ENCODE measurements at regions not wholly inside any gene's neighbourhood (a gene's known extent, or its start where the extent isn't known, plus 50 kb on each side); places are given as distances from the start of the nearest gene placed in this dataset.

DNA sequence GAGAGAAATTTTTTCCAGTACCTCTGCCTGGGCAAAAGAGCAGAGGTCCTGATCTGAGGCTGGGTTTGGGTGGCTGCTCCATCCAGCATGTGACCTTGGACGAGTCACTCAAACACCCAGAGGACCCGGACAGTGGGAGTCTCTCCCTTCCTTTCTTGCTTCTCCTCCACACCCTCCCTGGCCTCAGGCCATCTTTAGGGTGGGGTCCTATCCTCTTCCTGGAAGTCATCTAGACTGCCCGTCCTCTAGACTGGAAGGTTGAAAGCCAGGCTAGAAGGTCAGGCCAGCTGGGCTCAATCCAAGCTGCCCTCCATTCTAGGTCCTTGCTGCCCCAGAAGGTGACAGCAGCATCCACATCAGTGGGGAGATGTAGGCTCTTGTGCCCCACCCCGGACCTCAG, 599.5 kb downstream of the MATN1 start:
- Histone ChIP-seq H3K4me1 (ENCODE audit: control insufficient read depth, low read length) (no peaks in the 10 kb centered on the region), H3K27me3 (ENCODE audit: control insufficient read depth, low read length) (no peaks in the 10 kb centered on the region), H3F3A (ENCODE audit: control insufficient read depth, insufficient read depth) (no peaks in the 10 kb centered on the region), H3K79me2 (ENCODE audit: control insufficient read depth, low read length) (no peaks in the 10 kb centered on the region), H4K20me1 (ENCODE audit: control insufficient read depth, insufficient read depth, low read depth, low read length) (no peaks in the 10 kb centered on the region), H3K4me3 (ENCODE audit: low read length) (no peak overlapping the region), H3K4me2 (ENCODE audit: low read length) (no peak overlapping the region), H3K36me3 (ENCODE audit: control insufficient read depth, low read length) (no peaks in the 10 kb centered on the region), H3K9me3 (ENCODE audit: control insufficient read depth, insufficient read depth, low read length) (no peaks in the 10 kb centered on the region), H3K9me2 (replicated peaks; ENCODE audit: control insufficient read depth, low read length) (no peaks in the 10 kb centered on the region), H3K27ac (ENCODE audit: low read depth, low read length) (no peak overlapping the region)
- TF ChIP-seq CTCF (IDR thresholded peaks at IDR 0.05; ENCODE audit: low read depth, low read length, poor library complexity, severe bottlenecking) (no peak), EZH2phosphoT487 (IDR thresholded peaks at IDR 0.05; ENCODE audit: borderline replicate concordance, low read length) (no peak)

GRCh38 chr1:30123036-30123435, 600.3 kb downstream of the MATN1 start:
- no peaks in the 10 kb centered on the region for H3F3A ChIP-seq (ENCODE audit: control insufficient read depth, insufficient read depth)
- no peaks in the 10 kb centered on the region for H3K36me3 ChIP-seq (ENCODE audit: control insufficient read depth, low read length)
- no peaks in the 10 kb centered on the region for H3K79me2 ChIP-seq (ENCODE audit: control insufficient read depth, low read length)
- no peak overlapping the region for H3K27ac ChIP-seq (ENCODE audit: low read depth, low read length)
- H3K9me3 ChIP-seq (ENCODE audit: control insufficient read depth, insufficient read depth, low read length): no peaks in the 10 kb centered on the region
- H3K4me1 ChIP-seq (ENCODE audit: control insufficient read depth, low read length): no peaks in the 10 kb centered on the region
- H3K4me2 ChIP-seq (ENCODE audit: low read length): no peak overlapping the region
- H3K27me3 ChIP-seq (ENCODE audit: control insufficient read depth, low read length): no peaks in the 10 kb centered on the region
- H3K9me2 ChIP-seq (replicated peaks; ENCODE audit: control insufficient read depth, low read length): no peaks in the 10 kb centered on the region
- no peak overlapping the region for H3K4me3 ChIP-seq (ENCODE audit: low read length)
- no peak for TF ChIP-seq EZH2phosphoT487 (IDR thresholded peaks at IDR 0.05; ENCODE audit: borderline replicate concordance, low read length)
- TF ChIP-seq CTCF (IDR thresholded peaks at IDR 0.05; ENCODE audit: low read depth, low read length, poor library complexity, severe bottlenecking): no peak
- no peaks in the 10 kb centered on the region for H4K20me1 ChIP-seq (ENCODE audit: control insufficient read depth, insufficient read depth, low read depth, low read length)

DNA sequence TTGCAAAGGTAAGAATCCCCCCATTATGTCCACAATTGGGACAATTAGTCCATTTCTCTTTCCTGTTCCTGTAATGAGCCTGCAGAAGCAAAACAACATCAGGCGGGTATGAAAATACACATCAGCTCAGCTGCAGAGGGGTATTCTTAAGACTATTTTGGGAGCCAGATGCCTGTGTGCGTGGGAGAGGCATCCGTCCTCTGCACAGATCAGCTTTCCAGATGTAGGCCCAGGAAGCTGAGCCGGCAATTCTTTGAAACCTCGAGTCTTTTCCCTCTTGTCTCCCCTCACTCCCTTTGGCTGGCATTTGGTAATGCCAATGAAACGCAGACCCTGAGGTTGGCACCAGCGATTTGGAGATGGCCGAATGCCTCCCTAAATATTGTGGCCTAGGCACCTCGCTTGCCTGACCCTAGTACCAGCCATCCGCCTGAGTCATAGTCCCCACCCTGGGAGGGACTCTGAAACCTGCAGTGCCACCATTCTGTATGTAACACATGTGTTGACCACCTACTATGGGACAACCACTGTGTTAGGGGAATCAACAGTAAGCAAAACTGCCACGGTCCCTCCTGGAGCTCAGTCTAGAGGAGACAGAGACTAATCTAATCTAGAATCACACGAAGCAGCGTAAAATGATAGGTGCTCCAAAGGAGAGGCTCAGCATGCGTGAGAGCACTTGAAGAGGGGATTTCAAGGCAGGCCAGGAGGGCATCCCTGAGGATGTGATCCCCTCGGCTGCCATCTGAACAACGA, 603.0 kb downstream of the MATN1 start:
- H3K27ac ChIP-seq (ENCODE audit: low read depth, low read length): no peak overlapping the region
- no peaks in the 10 kb centered on the region for H3K27me3 ChIP-seq (ENCODE audit: control insufficient read depth, low read length)
- H3F3A ChIP-seq (ENCODE audit: control insufficient read depth, insufficient read depth): no peaks in the 10 kb centered on the region
- H3K9me2 ChIP-seq (replicated peaks; ENCODE audit: control insufficient read depth, low read length): no peaks in the 10 kb centered on the region
- no peaks in the 10 kb centered on the region for H3K79me2 ChIP-seq (ENCODE audit: control insufficient read depth, low read length)
- no peak overlapping the region for H3K4me3 ChIP-seq (ENCODE audit: low read length)
- H3K4me1 ChIP-seq (ENCODE audit: control insufficient read depth, low read length): no peaks in the 10 kb centered on the region
- H3K4me2 ChIP-seq (ENCODE audit: low read length): no peak overlapping the region
- H3K9me3 ChIP-seq (ENCODE audit: control insufficient read depth, insufficient read depth, low read length): no peaks in the 10 kb centered on the region
- no peaks in the 10 kb centered on the region for H4K20me1 ChIP-seq (ENCODE audit: control insufficient read depth, insufficient read depth, low read depth, low read length)
- no peaks in the 10 kb centered on the region for H3K36me3 ChIP-seq (ENCODE audit: control insufficient read depth, low read length)
- no peak for TF ChIP-seq CTCF (IDR thresholded peaks at IDR 0.05; ENCODE audit: low read depth, low read length, poor library complexity, severe bottlenecking)
- no peak for TF ChIP-seq EZH2phosphoT487 (IDR thresholded peaks at IDR 0.05; ENCODE audit: borderline replicate concordance, low read length)
